ENCODE measurements at regions not wholly inside any gene's neighbourhood (a gene's known extent, or its start where the extent isn't known, plus 50 kb on each side); places are given as distances from the start of the nearest gene placed in this dataset.

DNA sequence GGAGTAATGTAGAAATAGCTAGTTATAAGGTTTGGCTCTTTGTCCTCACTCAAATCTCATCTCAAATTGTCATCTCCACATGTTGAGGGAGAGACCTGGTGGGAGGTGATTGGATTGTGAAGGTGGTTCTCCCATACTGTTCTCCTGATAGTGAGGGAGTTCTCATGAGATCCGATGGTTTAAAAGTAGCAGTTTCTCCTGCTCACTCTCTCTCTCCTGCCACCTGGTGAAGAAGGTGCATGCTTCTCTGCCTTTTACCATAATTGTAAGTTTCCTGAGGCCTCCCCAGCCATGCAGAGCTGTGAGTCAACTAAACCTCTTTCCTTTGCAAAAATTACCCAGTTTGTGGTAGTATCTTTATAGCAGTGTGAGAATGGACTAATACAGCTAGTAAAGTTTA lies 849.4 kb downstream of the DACH1 start:
- no peaks in the 10 kb centered on the region for H3K4me1 ChIP-seq (ENCODE audit: control insufficient read depth, insufficient read depth, low read depth, low read length)
- H3K79me1 ChIP-seq (replicated peaks; ENCODE audit: low read length, poor library complexity, severe bottlenecking): no peaks in the 10 kb centered on the region
- H3K14ac ChIP-seq (ENCODE audit: low read length in 2 of 2): no peak overlapping the region
- no peak overlapping the region for H2BK5ac ChIP-seq (ENCODE audit: low read depth, low read length, poor library complexity, severe bottlenecking)
- no peak overlapping the region for H3K4me3 ChIP-seq (ENCODE audit: insufficient read depth in 1 of 2, low read depth in 1 of 2, low read length in 2 of 2)
- H3K27ac ChIP-seq (ENCODE audit: low read length, poor library complexity, severe bottlenecking): no peak overlapping the region
- no peak overlapping the region for H2BK15ac ChIP-seq (ENCODE audit: low read depth, poor library complexity, severe bottlenecking)
- no peaks in the 10 kb centered on the region for H3K36me3 ChIP-seq (ENCODE audit: control insufficient read depth in 1 of 2, insufficient read depth in 2 of 2, low read depth in 1 of 2, low read length in 2 of 2)
- H2AK5ac ChIP-seq (ENCODE audit: low read length, severe bottlenecking): no peak overlapping the region
- DNase-seq: no peak
- H3K4ac ChIP-seq (ENCODE audit: low read depth in 1 of 2, low read length in 2 of 2): no peak overlapping the region
- no peak overlapping the region for H2AFZ ChIP-seq (ENCODE audit: low read depth, low read length)
- H3K27me3 ChIP-seq (ENCODE audit: control insufficient read depth in 1 of 2, insufficient read depth in 1 of 2, low read length in 2 of 2): no peaks in the 10 kb centered on the region
- 29% methylated on average over 1 of the region's 1 CpG for WGBS
- H2BK120ac ChIP-seq (ENCODE audit: low read depth, low read length): no peak overlapping the region
- no peak overlapping the region for H4K8ac ChIP-seq (ENCODE audit: low read length)
- no peak overlapping the region for H2BK12ac ChIP-seq (ENCODE audit: low read length in 2 of 2)
- no peak overlapping the region for H3K18ac ChIP-seq (ENCODE audit: low read depth in 1 of 2, low read length in 2 of 2)
- H3K9me3 ChIP-seq (ENCODE audit: control insufficient read depth, low read length): no peaks in the 10 kb centered on the region
- no peak overlapping the region for H3K23ac ChIP-seq (ENCODE audit: low read length in 2 of 2)
- no peak overlapping the region for H3K4me2 ChIP-seq (ENCODE audit: low read length, poor library complexity, severe bottlenecking)
- no peak overlapping the region for H3K9ac ChIP-seq (ENCODE audit: low read length)
- H4K91ac ChIP-seq (ENCODE audit: low read length): no peak overlapping the region

- 56% methylated on average over 2 of the region's 2 CpGs for WGBS
- H3K23ac ChIP-seq (ENCODE audit: low read length in 2 of 2): no peak overlapping the region
- DNase-seq: no peak
- no peaks in the 10 kb centered on the region for H3K36me3 ChIP-seq (ENCODE audit: control insufficient read depth in 1 of 2, insufficient read depth in 2 of 2, low read depth in 1 of 2, low read length in 2 of 2)
- no peak overlapping the region for H2BK5ac ChIP-seq (ENCODE audit: low read depth, low read length, poor library complexity, severe bottlenecking)
- no peaks in the 10 kb centered on the region for H3K79me1 ChIP-seq (replicated peaks; ENCODE audit: low read length, poor library complexity, severe bottlenecking)
- no peak overlapping the region for H3K9ac ChIP-seq (ENCODE audit: low read length)
- H3K4me1 ChIP-seq (ENCODE audit: control insufficient read depth, insufficient read depth, low read depth, low read length): no peaks in the 10 kb centered on the region
- no peak overlapping the region for H4K91ac ChIP-seq (ENCODE audit: low read length)
- H3K4me3 ChIP-seq (ENCODE audit: insufficient read depth in 1 of 2, low read depth in 1 of 2, low read length in 2 of 2): no peak overlapping the region
- H2AFZ ChIP-seq (ENCODE audit: low read depth, low read length): no peak overlapping the region
- H3K4ac ChIP-seq (ENCODE audit: low read depth in 1 of 2, low read length in 2 of 2): no peak overlapping the region
- H4K8ac ChIP-seq (ENCODE audit: low read length): no peak overlapping the region
- H2AK5ac ChIP-seq (ENCODE audit: low read length, severe bottlenecking): no peak overlapping the region
- no peak overlapping the region for H2BK120ac ChIP-seq (ENCODE audit: low read depth, low read length)
- no peaks in the 10 kb centered on the region for H3K27me3 ChIP-seq (ENCODE audit: control insufficient read depth in 1 of 2, insufficient read depth in 1 of 2, low read length in 2 of 2)
- H3K4me2 ChIP-seq (ENCODE audit: low read length, poor library complexity, severe bottlenecking): no peak overlapping the region
- H3K27ac ChIP-seq (ENCODE audit: low read length, poor library complexity, severe bottlenecking): no peak overlapping the region
- H3K14ac ChIP-seq (ENCODE audit: low read length in 2 of 2): no peak overlapping the region
- H2BK12ac ChIP-seq (ENCODE audit: low read length in 2 of 2): no peak overlapping the region
- H2BK15ac ChIP-seq (ENCODE audit: low read depth, poor library complexity, severe bottlenecking): no peak overlapping the region
- no peaks in the 10 kb centered on the region for H3K9me3 ChIP-seq (ENCODE audit: control insufficient read depth, low read length)
- H3K18ac ChIP-seq (ENCODE audit: low read depth in 1 of 2, low read length in 2 of 2): no peak overlapping the region
These were observed 851.5 kb downstream of the DACH1 start for GRCh38 chr13:71015516-71015915.

DNA sequence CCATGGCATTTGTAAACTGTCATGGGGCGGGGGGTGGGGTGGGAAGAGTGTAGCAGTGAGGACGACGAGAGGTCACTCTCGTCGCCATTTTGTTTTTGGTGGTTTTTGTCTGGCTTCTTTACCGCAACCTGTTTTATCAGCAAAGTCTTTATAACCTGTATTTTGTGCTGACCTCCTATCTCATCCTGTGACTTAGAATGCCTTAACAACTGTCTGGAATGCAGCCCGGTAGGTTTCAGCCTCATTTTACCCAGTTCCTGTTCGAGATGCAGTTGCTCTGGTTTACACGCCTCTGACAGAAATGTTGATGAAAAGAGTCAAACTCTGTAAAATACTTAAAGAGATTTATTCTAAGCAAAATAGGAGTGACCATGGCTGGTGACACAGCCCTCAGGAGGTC lies 852.0 kb downstream of the DACH1 start:
- no peak for DNase-seq
- H2BK15ac ChIP-seq (ENCODE audit: low read depth, poor library complexity, severe bottlenecking): no peak overlapping the region
- H3K23ac ChIP-seq (ENCODE audit: low read length in 2 of 2): no peak overlapping the region
- H2BK5ac ChIP-seq (ENCODE audit: low read depth, low read length, poor library complexity, severe bottlenecking): no peak overlapping the region
- no peaks in the 10 kb centered on the region for H3K9me3 ChIP-seq (ENCODE audit: control insufficient read depth, low read length)
- H3K4me2 ChIP-seq (ENCODE audit: low read length, poor library complexity, severe bottlenecking): no peak overlapping the region
- WGBS: 81% methylated on average over 9 of the region's 9 CpGs
- H2AK5ac ChIP-seq (ENCODE audit: low read length, severe bottlenecking): no peak overlapping the region
- H3K4me3 ChIP-seq (ENCODE audit: insufficient read depth in 1 of 2, low read depth in 1 of 2, low read length in 2 of 2): peak overlapping the region in 1 of 2 experiments; percentile 51
- no peak overlapping the region for H2BK12ac ChIP-seq (ENCODE audit: low read length in 2 of 2)
- H2BK120ac ChIP-seq (ENCODE audit: low read depth, low read length): no peak overlapping the region
- H3K27ac ChIP-seq (ENCODE audit: low read length, poor library complexity, severe bottlenecking): no peak overlapping the region
- no peaks in the 10 kb centered on the region for H3K79me1 ChIP-seq (replicated peaks; ENCODE audit: low read length, poor library complexity, severe bottlenecking)
- no peaks in the 10 kb centered on the region for H3K27me3 ChIP-seq (ENCODE audit: control insufficient read depth in 1 of 2, insufficient read depth in 1 of 2, low read length in 2 of 2)
- no peak overlapping the region for H3K14ac ChIP-seq (ENCODE audit: low read length in 2 of 2)
- H3K18ac ChIP-seq (ENCODE audit: low read depth in 1 of 2, low read length in 2 of 2): no peak overlapping the region
- H3K9ac ChIP-seq (ENCODE audit: low read length): no peak overlapping the region
- no peak overlapping the region for H4K91ac ChIP-seq (ENCODE audit: low read length)
- no peak overlapping the region for H3K4ac ChIP-seq (ENCODE audit: low read depth in 1 of 2, low read length in 2 of 2)
- no peaks in the 10 kb centered on the region for H3K4me1 ChIP-seq (ENCODE audit: control insufficient read depth, insufficient read depth, low read depth, low read length)
- no peaks in the 10 kb centered on the region for H3K36me3 ChIP-seq (ENCODE audit: control insufficient read depth in 1 of 2, insufficient read depth in 2 of 2, low read depth in 1 of 2, low read length in 2 of 2)
- H4K8ac ChIP-seq (ENCODE audit: low read length): no peak overlapping the region
- no peak overlapping the region for H2AFZ ChIP-seq (ENCODE audit: low read depth, low read length)

DNA sequence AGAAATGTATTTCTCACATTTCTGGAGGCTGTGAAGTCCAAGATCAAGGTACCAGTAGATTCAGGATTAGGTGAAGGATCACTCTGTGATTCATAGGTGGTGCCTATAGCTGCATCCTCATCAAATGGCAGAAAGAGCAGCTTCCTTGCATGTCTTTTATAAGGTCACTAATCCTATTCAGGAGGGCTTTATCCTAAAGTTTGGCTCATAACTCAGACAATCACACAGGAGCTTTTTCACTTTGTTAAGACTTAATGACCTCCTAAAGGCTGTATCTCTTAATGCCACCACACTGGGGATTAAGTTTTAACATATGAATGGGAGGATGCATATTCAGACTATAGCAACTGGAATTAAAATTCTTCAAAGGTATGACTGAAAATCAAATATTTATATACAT lies 861.1 kb downstream of the DACH1 start:
- no peak overlapping the region for H2AFZ ChIP-seq (ENCODE audit: low read depth, low read length)
- no peak overlapping the region for H2AK5ac ChIP-seq (ENCODE audit: low read length, severe bottlenecking)
- H2BK15ac ChIP-seq (ENCODE audit: low read depth, poor library complexity, severe bottlenecking): no peak overlapping the region
- no peak overlapping the region for H3K23ac ChIP-seq (ENCODE audit: low read length in 2 of 2)
- no peak overlapping the region for H3K14ac ChIP-seq (ENCODE audit: low read length in 2 of 2)
- no peak overlapping the region for H3K4me2 ChIP-seq (ENCODE audit: low read length, poor library complexity, severe bottlenecking)
- H3K36me3 ChIP-seq (ENCODE audit: control insufficient read depth in 1 of 2, insufficient read depth in 2 of 2, low read depth in 1 of 2, low read length in 2 of 2): no peaks in the 10 kb centered on the region
- no peak overlapping the region for H3K18ac ChIP-seq (ENCODE audit: low read depth in 1 of 2, low read length in 2 of 2)
- H4K8ac ChIP-seq (ENCODE audit: low read length): no peak overlapping the region
- H3K4ac ChIP-seq (ENCODE audit: low read depth in 1 of 2, low read length in 2 of 2): no peak overlapping the region
- H3K9me3 ChIP-seq (ENCODE audit: control insufficient read depth, low read length): peaks cover 5% of the 10 kb centered on the region
- no peak overlapping the region for H3K4me3 ChIP-seq (ENCODE audit: insufficient read depth in 1 of 2, low read depth in 1 of 2, low read length in 2 of 2)
- H3K27ac ChIP-seq (ENCODE audit: low read length, poor library complexity, severe bottlenecking): no peak overlapping the region
- H3K79me1 ChIP-seq (replicated peaks; ENCODE audit: low read length, poor library complexity, severe bottlenecking): no peaks in the 10 kb centered on the region
- no peak overlapping the region for H3K9ac ChIP-seq (ENCODE audit: low read length)
- H2BK5ac ChIP-seq (ENCODE audit: low read depth, low read length, poor library complexity, severe bottlenecking): no peak overlapping the region
- DNase-seq: no peak
- no peak overlapping the region for H2BK12ac ChIP-seq (ENCODE audit: low read length in 2 of 2)
- no peaks in the 10 kb centered on the region for H3K27me3 ChIP-seq (ENCODE audit: control insufficient read depth in 1 of 2, insufficient read depth in 1 of 2, low read length in 2 of 2)
- no peak overlapping the region for H4K91ac ChIP-seq (ENCODE audit: low read length)
- no peak overlapping the region for H2BK120ac ChIP-seq (ENCODE audit: low read depth, low read length)
- no peaks in the 10 kb centered on the region for H3K4me1 ChIP-seq (ENCODE audit: control insufficient read depth, insufficient read depth, low read depth, low read length)
